Activated CD4-positive, alpha-beta memory T cell treated with anti-CD3 and anti-CD28 coated beads, Interleukin-2, amount 10 ng/mL, durations not matched to agents 7 days and 5 days (primary cell): ENCODE measurements at regions not wholly inside any gene's neighbourhood (a gene's known extent, or its start where the extent isn't known, plus 50 kb on each side); places are given as distances from the start of the nearest gene placed in this dataset.
"Not testable (repeated sequence)": the region's sequence is repeated elsewhere in the genome, so short reads cannot be mapped to it uniquely, and the experiment has no call there.

ENCODE experiments used
- CTCF ChIA-PET: fragments of 350-600 bp; sonication (Branson Sonifier 250); formaldehyde crosslinking; loops from one replicate; lab custom pipeline; 2021; ENCODE audit warnings: antibody characterized with exemption, inconsistent platforms; lab: Charles Lee
- POLR2A ChIA-PET: fragments of 350-600 bp; sonication (Branson Sonifier 250); formaldehyde crosslinking; loops from one replicate; lab custom pipeline; 2021; ENCODE audit warnings: antibody characterized with exemption; lab: Charles Lee
- DNase-seq: peaks from one replicate; pipeline ENCODE4 v3.0.0-alpha.2; 2020
- H3K27ac Mint-ChIP-seq: one replicate; pipeline ENCODE4 v1.8.0; 2021; ENCODE audit warnings: mild to moderate bottlenecking, mixed read lengths
- H3K27me3 Mint-ChIP-seq: one replicate; pipeline ENCODE4 v1.8.0; 2021; ENCODE audit warnings: mixed read lengths
- H3K36me3 Mint-ChIP-seq: one replicate; pipeline ENCODE4 v1.8.0; 2021; ENCODE audit warnings: low read depth, mixed read lengths
- H3K4me1 Mint-ChIP-seq: one replicate; pipeline ENCODE4 v1.8.0; 2021; ENCODE audit warnings: mixed read lengths
- H3K4me3 Mint-ChIP-seq: one replicate; pipeline ENCODE4 v1.8.0; 2021; ENCODE audit warnings: mild to moderate bottlenecking, mixed read lengths
- H3K9me3 Mint-ChIP-seq: one replicate; pipeline ENCODE4 v1.8.0; 2021; ENCODE audit warnings: mixed read lengths

GRCh38 chr1:58220836-58221472, 325.6 kb downstream of the OMA1 start:
- Mint-ChIP-seq H3K36me3 (no peaks in the 10 kb centered on the region), H3K9me3 (no peaks in the 10 kb centered on the region), H3K4me1 (no peaks in the 10 kb centered on the region), H3K27ac (no peak overlapping the region), H3K4me3 (no peak overlapping the region), H3K27me3 (no peaks in the 10 kb centered on the region)
- DNase-seq, result no peak
- POLR2A ChIA-PET, result no interaction called here
- CTCF ChIA-PET, result no interaction called here

DNA sequence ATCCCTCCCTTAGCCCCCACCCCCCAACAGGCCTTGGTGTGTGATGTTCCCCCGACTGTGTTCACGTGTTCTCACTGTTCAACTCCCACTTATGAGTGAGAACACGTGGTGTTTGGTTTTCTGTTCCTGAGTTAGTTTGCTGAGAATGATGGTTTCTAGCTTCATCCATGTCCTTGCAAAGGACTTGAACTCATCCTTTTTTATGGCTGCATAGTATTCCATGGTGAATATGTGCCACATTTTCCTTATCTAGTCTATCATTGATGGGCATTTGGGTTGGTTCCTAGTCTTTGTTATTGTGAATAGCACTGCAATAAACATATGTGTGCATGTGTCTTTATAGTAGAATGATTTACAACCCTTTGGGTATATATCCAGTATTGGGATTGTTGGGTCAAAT, 330.4 kb downstream of the OMA1 start:
- H3K27me3 Mint-ChIP-seq, CTCF ChIA-PET, H3K36me3 Mint-ChIP-seq: not testable (repeated sequence)

GRCh38 chr1:58214674-58215073, 331.9 kb downstream of the OMA1 start:
- POLR2A ChIA-PET, result no interaction called here
- no peak for DNase-seq
- no peaks in the 10 kb centered on the region for H3K27me3 Mint-ChIP-seq
- H3K27ac Mint-ChIP-seq, result no peak overlapping the region
- no peaks in the 10 kb centered on the region for H3K4me1 Mint-ChIP-seq
- CTCF ChIA-PET, result no interaction called here
- H3K9me3 Mint-ChIP-seq, result no peaks in the 10 kb centered on the region
- H3K4me3 Mint-ChIP-seq, result no peak overlapping the region
- no peaks in the 10 kb centered on the region for H3K36me3 Mint-ChIP-seq

More for the DNA sequence above, 330.4 kb downstream of the OMA1 start:
- H3K4me1 Mint-ChIP-seq, H3K4me3 Mint-ChIP-seq, DNase-seq, H3K9me3 Mint-ChIP-seq, POLR2A ChIA-PET, H3K27ac Mint-ChIP-seq: not testable (repeated sequence)

DNA sequence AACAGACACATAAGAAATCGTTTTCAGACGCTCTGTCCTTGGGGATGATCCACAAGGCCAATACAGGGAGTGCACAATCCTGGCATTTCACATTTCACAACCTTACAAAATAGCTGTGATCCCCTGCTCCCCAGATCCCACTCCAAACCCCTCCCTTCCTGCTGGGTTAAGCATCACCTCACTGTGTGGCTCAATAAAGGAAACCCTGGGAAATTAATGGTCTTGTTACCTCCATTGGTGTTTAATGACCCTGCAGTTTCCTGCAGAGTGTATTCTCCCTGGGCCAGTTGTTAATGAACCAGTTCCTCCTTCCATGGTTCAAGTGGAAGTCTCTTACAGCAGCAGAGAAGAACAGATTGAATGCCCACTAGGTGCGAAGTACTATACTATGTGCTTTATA, 334.7 kb downstream of the OMA1 start:
- POLR2A ChIA-PET, result no interaction called here
- CTCF ChIA-PET, result no interaction called here
- Mint-ChIP-seq H3K4me3 (no peak overlapping the region), H3K36me3 (no peaks in the 10 kb centered on the region), H3K27ac (no peak overlapping the region), H3K27me3 (no peaks in the 10 kb centered on the region), H3K9me3 (no peaks in the 10 kb centered on the region), H3K4me1 (no peaks in the 10 kb centered on the region)
- no peak for DNase-seq

GRCh38 chr1:58209575-58209974, 337.0 kb downstream of the OMA1 start:
- no peaks in the 10 kb centered on the region for H3K27me3 Mint-ChIP-seq
- POLR2A ChIA-PET, result no interaction called here
- CTCF ChIA-PET, result no interaction called here
- H3K27ac Mint-ChIP-seq, result no peak overlapping the region
- no peaks in the 10 kb centered on the region for H3K4me1 Mint-ChIP-seq
- no peaks in the 10 kb centered on the region for H3K9me3 Mint-ChIP-seq
- H3K4me3 Mint-ChIP-seq, result no peak overlapping the region
- no peaks in the 10 kb centered on the region for H3K36me3 Mint-ChIP-seq
- no peak for DNase-seq

GRCh38 chr1:58206749-58207148, 339.8 kb downstream of the OMA1 start:
- Mint-ChIP-seq H3K27ac (no peak overlapping the region), H3K4me1 (no peaks in the 10 kb centered on the region), H3K27me3 (no peaks in the 10 kb centered on the region), H3K36me3 (no peaks in the 10 kb centered on the region), H3K4me3 (no peak overlapping the region), H3K9me3 (no peaks in the 10 kb centered on the region)
- DNase-seq, result no peak
- ChIA-PET CTCF (no interaction called here), POLR2A (no interaction called here)

GRCh38 chr1:58204284-58204683, 342.2 kb downstream of the OMA1 start:
- Mint-ChIP-seq H3K27me3 (no peaks in the 10 kb centered on the region), H3K4me1 (no peaks in the 10 kb centered on the region), H3K4me3 (no peak overlapping the region), H3K36me3 (no peaks in the 10 kb centered on the region), H3K9me3 (no peaks in the 10 kb centered on the region), H3K27ac (no peak overlapping the region)
- ChIA-PET POLR2A (no interaction called here), CTCF (no interaction called here)
- DNase-seq, result no peak

- Mint-ChIP-seq H3K4me3 (no peak overlapping the region), H3K9me3 (no peaks in the 10 kb centered on the region), H3K27ac (no peak overlapping the region), H3K4me1 (no peaks in the 10 kb centered on the region), H3K36me3 (no peaks in the 10 kb centered on the region), H3K27me3 (no peaks in the 10 kb centered on the region)
- ChIA-PET POLR2A (no interaction called here), CTCF (no interaction called here)
- no peak for DNase-seq
Measured at GRCh38 chr1:58201492-58202106, 344.9 kb downstream of the OMA1 start.

DNA sequence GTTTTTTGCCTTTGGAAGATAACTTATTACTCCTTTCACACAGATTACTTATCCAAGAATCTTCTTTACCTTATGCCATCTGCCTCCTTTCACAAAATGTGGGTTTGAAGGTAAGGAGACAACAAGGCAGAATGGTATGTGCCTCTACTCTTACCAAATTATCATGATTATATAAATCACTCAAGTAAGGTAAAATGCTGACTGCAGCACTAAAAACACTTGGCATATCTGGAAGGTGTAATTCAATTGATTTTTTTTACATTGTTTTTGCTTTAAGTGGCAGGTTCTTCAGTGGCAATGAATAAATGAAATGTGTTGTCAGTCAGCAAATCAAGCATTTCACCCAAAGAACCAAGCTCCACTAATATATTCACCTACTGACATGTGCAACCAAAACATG, 346.1 kb downstream of the OMA1 start:
- Mint-ChIP-seq H3K27ac (no peak overlapping the region), H3K4me1 (no peaks in the 10 kb centered on the region), H3K27me3 (no peaks in the 10 kb centered on the region), H3K9me3 (no peaks in the 10 kb centered on the region), H3K36me3 (no peaks in the 10 kb centered on the region), H3K4me3 (no peak overlapping the region)
- no peak for DNase-seq
- ChIA-PET CTCF (no interaction called here), POLR2A (no interaction called here)

- no peak for DNase-seq
- POLR2A ChIA-PET, result no interaction called here
- Mint-ChIP-seq H3K36me3 (no peaks in the 10 kb centered on the region), H3K27ac (no peak overlapping the region), H3K4me1 (no peaks in the 10 kb centered on the region), H3K4me3 (no peak overlapping the region), H3K27me3 (no peaks in the 10 kb centered on the region), H3K9me3 (no peaks in the 10 kb centered on the region)
- CTCF ChIA-PET, result interaction anchor here (0.7 kb wide), 1 partner anchor 764 kb away, joined by 4 read pairs; no protein-coding TSS in a partner anchor
Measured at GRCh38 chr1:58197811-58198210, 348.7 kb downstream of the OMA1 start.

DNA sequence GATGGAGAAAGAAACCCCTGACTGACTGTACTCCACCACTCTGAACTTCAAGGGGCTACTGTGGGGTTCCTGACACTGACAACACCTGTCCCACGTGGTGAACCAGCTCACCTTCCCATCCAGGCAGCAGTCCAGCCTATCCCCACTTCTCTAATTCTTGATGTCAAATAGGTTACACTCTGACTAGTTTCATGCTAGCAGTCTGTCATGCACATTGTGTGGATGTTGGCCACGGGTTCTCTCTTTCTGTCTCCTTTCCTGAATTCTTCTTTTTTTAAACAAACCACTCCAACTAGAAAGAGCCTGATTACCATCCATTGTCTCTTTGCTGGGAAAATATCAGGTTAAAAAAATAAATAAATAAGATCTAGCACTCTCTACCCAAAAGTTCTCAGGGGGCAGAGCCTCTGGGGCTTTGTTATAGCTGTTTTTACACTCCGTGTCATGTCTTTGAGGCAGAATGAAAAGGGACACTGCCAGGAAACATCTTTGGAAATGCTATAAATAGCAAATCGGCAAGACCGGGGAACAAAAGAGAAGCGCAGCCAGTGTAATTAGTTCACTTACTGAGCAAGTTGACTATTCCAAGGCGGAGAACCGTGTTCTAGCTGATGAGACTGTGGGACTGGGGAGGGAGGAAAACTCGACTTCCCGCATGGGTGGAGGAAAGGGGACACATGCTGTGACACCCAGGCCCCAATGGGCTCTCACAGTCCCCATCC, 356.1 kb downstream of the OMA1 start:
- H3K36me3 Mint-ChIP-seq, result no peaks in the 10 kb centered on the region
- DNase-seq, result no peak
- H3K27me3 Mint-ChIP-seq, result no peaks in the 10 kb centered on the region
- no peak overlapping the region for H3K27ac Mint-ChIP-seq
- ChIA-PET CTCF (no interaction called here), POLR2A (no interaction called here)
- H3K9me3 Mint-ChIP-seq, result no peaks in the 10 kb centered on the region
- no peaks in the 10 kb centered on the region for H3K4me1 Mint-ChIP-seq
- H3K4me3 Mint-ChIP-seq, result no peak overlapping the region

DNA sequence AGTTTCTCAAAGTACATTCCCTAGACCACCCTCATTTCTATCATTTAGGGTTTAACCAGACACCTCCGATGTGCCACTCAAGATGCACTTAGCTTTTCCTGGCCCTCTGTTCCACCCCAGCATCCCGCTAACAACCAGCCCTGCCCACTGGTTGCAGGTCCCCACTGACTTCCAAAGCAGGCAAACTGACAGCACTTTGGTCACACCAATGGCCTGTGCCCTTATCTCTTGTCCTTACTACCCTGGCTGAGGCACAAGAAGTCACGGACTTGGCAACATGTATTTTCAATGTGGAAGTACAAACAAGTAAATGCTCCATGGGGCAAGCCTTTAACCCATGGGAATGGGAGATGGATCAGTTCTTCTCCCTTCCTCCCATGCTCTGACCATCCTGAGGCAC, 357.1 kb downstream of the OMA1 start:
- Mint-ChIP-seq H3K27me3 (no peaks in the 10 kb centered on the region), H3K27ac (no peak overlapping the region), H3K4me3 (no peak overlapping the region), H3K4me1 (no peaks in the 10 kb centered on the region), H3K36me3 (no peaks in the 10 kb centered on the region), H3K9me3 (no peaks in the 10 kb centered on the region)
- ChIA-PET CTCF (no interaction called here), POLR2A (no interaction called here)
- no peak for DNase-seq

GRCh38 chr1:58183286-58183685, 363.2 kb downstream of the OMA1 start:
- H3K9me3 Mint-ChIP-seq, result peaks cover 5% of the 10 kb centered on the region
- no peak overlapping the region for H3K4me3 Mint-ChIP-seq
- CTCF ChIA-PET, result no interaction called here
- H3K36me3 Mint-ChIP-seq, result no peaks in the 10 kb centered on the region
- H3K27ac Mint-ChIP-seq, result no peak overlapping the region
- DNase-seq, result no peak
- POLR2A ChIA-PET, result no interaction called here
- peaks cover 2% of the 10 kb centered on the region for H3K27me3 Mint-ChIP-seq
- H3K4me1 Mint-ChIP-seq, result no peaks in the 10 kb centered on the region

- no peak for DNase-seq
- H3K27me3 Mint-ChIP-seq, result peaks cover 2% of the 10 kb centered on the region
- CTCF ChIA-PET, result no interaction called here
- peaks cover 5% of the 10 kb centered on the region for H3K9me3 Mint-ChIP-seq
- no peak overlapping the region for H3K27ac Mint-ChIP-seq
- H3K4me3 Mint-ChIP-seq, result no peak overlapping the region
- no peaks in the 10 kb centered on the region for H3K4me1 Mint-ChIP-seq
- no peaks in the 10 kb centered on the region for H3K36me3 Mint-ChIP-seq
- POLR2A ChIA-PET, result no interaction called here
Measured at GRCh38 chr1:58180537-58180936, 366.0 kb downstream of the OMA1 start.
